ENCODE measurements at regions not wholly inside any gene's neighbourhood (a gene's known extent, or its start where the extent isn't known, plus 50 kb on each side); places are given as distances from the start of the nearest gene placed in this dataset.

GRCh38 chr11:133695387-133695786 lies 149.9 kb downstream of the SPATA19 start:
- DNase-seq (ENCODE audit: low read depth, low spot score): no peak

- DNase-seq (ENCODE audit: low read depth, low spot score): no peak
These were observed 150.6 kb downstream of the SPATA19 start for GRCh38 chr11:133694701-133695100.

GRCh38 chr11:133693110-133693509 lies 152.2 kb downstream of the SPATA19 start:
- no peak for DNase-seq (ENCODE audit: low read depth, low spot score)

GRCh38 chr11:133692126-133692934 lies 153.0 kb downstream of the SPATA19 start:
- no peak for DNase-seq (ENCODE audit: low read depth, low spot score)

- no peak for DNase-seq (ENCODE audit: low read depth, low spot score)
These were observed 155.5 kb upstream of the OPCML start for GRCh38 chr11:133687781-133688180.

GRCh38 chr11:133681901-133682300 lies 149.6 kb upstream of the OPCML start:
- DNase-seq (ENCODE audit: low read depth, low spot score): no peak

DNA sequence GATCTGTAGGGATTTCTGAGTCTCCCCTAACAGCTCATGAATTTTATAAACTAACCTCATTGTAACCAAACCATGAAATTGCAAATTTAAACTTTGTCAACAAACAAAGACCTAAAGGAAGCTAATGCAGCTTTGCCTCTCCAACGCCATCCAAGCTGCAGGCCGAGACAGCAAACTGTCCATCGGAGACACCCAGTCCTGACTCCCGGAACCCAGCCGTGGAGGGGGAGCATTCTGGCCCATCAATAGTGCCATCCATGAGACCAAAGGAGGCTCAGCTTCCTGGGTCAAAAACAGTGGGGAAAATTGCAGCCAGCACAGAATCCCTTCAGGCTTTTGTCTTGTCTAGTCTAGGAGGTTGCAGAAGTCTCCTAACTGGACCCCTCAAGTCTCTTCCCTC lies 147.6 kb upstream of the OPCML start:
- no peak for DNase-seq (ENCODE audit: low read depth, low spot score)

DNA sequence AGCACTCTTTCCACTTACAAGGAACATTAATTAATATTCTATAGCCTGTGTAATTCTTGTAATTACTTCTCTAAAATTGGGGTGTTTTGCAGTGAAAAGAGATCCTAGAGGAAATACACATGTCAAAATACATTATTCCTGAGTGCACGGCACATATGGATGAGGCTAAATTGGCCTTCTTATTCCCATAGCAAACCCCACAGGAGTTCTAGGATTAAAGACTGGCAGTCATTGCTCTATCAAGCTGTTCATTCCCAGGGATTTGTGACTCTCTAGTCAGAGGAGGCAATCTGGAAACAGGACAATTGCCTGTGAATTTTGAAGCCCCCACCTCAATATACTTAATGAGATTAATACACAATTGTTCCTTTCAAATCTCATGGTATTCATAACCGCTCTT lies 145.9 kb upstream of the OPCML start:
- no peak for DNase-seq (ENCODE audit: low read depth, low spot score)

GRCh38 chr11:133677387-133677786 lies 145.1 kb upstream of the OPCML start:
- DNase-seq (ENCODE audit: low read depth, low spot score): no peak

DNA sequence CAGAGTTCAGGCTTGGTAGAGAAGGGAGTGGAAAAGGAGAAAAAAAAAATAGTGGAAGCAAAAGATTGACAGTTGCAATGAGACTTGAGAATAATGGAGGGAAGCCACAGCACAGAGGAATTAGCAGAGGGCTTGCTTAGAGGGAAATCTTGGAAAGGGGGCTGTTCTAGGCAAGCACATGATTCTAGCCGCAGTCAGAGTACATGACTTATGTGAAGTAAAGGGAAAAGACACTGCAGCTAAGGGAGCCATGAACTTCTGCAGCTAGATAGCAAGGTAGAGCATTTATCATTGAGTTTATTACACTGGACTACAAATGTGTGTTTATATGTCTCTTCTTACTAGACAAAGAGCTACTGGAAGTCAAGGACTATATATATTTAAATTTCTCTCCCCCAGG lies 144.0 kb upstream of the OPCML start:
- no peak for DNase-seq (ENCODE audit: low read depth, low spot score)

- DNase-seq (ENCODE audit: low read depth, low spot score): no peak
These were observed 137.2 kb upstream of the OPCML start for GRCh38 chr11:133669371-133670053.

- DNase-seq (ENCODE audit: low read depth, low spot score): no peak
These were observed 131.1 kb upstream of the OPCML start for GRCh38 chr11:133663135-133663985.

- no peak for DNase-seq (ENCODE audit: low read depth, low spot score)
These were observed 129.5 kb upstream of the OPCML start for GRCh38 chr11:133661846-133662245.

DNA sequence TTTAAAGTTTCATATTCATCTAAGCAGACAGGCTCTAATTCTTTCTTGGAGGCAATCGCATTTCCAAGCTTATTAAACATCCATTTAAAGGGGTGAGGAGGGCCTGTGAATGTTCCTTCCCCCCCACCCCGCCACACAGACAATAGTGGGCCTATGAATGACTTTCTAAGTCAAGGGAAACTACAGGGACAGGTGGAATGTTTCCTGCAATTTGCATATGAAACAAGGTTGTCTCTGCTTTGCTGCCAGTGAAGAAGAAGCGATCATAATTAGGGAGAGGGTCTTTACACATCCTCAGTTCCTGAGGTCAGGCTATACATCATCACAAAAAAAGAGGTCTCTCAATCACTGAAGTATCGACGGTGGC lies 127.9 kb upstream of the OPCML start:
- no peak for DNase-seq (ENCODE audit: low read depth, low spot score)

DNA sequence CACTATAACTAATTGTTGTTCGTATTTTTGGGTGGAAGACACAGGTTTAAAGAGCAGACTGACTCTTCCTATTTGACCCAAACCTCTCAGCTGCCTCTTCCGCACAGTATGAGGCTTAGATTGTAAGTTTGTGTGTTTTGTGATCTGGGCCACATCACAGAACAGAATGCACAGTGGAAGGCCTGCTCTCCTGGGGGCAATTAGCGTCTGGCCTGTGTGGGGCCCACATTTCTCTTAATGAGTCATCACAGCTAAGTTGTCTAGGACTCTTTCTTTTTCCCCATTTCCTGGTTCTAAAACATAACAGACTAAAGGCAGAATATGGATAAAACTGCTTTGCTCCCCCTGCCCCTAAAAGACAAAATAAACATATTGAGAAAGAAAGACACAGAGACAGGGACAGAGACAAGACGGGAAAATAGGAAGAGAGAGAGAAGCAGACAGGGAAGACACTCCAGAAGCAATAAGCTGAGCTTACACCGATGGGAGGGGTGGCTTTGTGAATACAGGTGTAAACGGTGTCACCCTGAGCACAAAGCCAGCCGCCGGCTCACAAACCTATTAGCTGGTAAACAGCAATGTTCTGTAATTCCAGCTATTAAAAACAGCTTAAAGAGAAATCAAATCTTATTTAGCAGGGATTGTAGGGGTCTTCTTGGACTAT lies 127.4 kb upstream of the OPCML start:
- peak; percentile 58 for DNase-seq (ENCODE audit: low read depth, low spot score)

GRCh38 chr11:133657054-133657453 lies 124.8 kb upstream of the OPCML start:
- no peak for DNase-seq (ENCODE audit: low read depth, low spot score)

DNA sequence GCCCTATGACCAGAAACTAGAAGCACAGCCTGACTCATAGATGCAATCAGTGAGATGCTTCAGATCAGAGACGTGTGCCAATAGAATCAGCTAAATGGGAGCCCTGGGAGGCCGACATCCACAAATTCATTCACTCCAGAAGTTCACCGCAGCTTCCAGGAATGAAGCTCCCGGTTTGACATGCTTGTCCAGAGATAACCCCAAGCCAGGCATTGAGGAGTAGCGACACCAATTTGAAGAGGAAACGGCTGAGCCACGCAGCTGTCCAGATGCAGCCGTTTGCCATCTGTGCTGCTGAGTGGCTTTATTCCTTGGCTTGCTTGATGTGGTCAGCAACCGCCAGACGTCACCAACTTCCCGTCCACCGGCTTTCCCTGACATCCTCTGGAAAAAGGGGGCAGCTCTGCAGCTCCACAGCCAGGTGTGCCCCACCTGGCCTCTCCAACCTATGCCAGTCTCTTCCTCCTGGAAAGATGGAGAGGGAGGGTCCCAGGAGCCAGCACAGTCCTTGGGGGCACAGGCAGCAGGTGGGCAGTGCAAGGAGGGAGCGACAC lies 123.9 kb upstream of the OPCML start:
- no peak for DNase-seq (ENCODE audit: low read depth, low spot score)

- no peak for DNase-seq (ENCODE audit: low read depth, low spot score)
These were observed 122.4 kb upstream of the OPCML start for GRCh38 chr11:133654630-133655212.

DNA sequence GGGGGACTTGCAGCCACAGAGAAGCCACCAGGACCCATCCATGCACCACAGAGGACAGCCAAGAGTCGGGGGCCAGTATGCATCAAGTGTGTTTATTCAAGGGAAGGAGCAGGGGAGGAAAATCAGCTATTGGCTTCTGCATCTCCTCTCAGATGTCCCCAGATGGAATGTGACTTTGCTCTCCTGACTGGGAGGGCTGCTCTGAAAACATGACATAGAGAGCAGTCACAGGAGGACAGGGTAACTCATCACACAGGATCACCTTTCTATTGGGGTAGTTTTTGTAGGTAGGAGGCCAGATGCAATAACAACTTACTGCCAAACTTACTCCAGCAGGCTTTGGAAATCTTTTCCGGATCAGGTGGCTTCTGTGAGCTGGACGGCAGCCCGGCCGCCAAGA lies 121.0 kb upstream of the OPCML start:
- DNase-seq (ENCODE audit: low read depth, low spot score): no peak

- DNase-seq (ENCODE audit: low read depth, low spot score): no peak
These were observed 117.8 kb upstream of the OPCML start for GRCh38 chr11:133650082-133650481.

- DNase-seq (ENCODE audit: low read depth, low spot score): no peak
These were observed 116.7 kb upstream of the OPCML start for GRCh38 chr11:133649040-133649439.

Data from astrocyte of the hippocampus (primary cell).